Endodermal cell (in vitro differentiated cells): ENCODE measurements at regions not wholly inside any gene's neighbourhood (a gene's known extent, or its start where the extent isn't known, plus 50 kb on each side); places are given as distances from the start of the nearest gene placed in this dataset.

Experiments
- DNase-seq: peaks from one replicate; pipeline ENCODE4 v3.0.0-alpha.2; 2017
- H3K27ac ChIP-seq: 2 replicates; pipeline ENCODE4 v1.5.1; 2013; ENCODE audit warnings: mild to moderate bottlenecking, low read depth, low read length, moderate library complexity
- H3K27me3 ChIP-seq: 2 replicates; pipeline ENCODE4 v1.6.1; 2013; ENCODE audit warnings: mild to moderate bottlenecking, low read length, moderate library complexity; ENCODE audit not compliant: insufficient read depth, control insufficient read depth, poor library complexity, severe bottlenecking
- H3K36me3 ChIP-seq: 2 replicates; pipeline ENCODE4 v1.7.0; 2013; ENCODE audit warnings: mild to moderate bottlenecking, low read length, moderate library complexity; ENCODE audit not compliant: control insufficient read depth, insufficient read depth
- H3K4me1 ChIP-seq: one replicate; pipeline ENCODE4 v1.7.0; 2013; ENCODE audit warnings: low read length; ENCODE audit not compliant: control insufficient read depth, insufficient read depth
- H3K4me3 ChIP-seq: 2 replicates; pipeline ENCODE4 v1.5.1; 2013; ENCODE audit warnings: mild to moderate bottlenecking, low read length, moderate library complexity
- H3K9ac ChIP-seq: 2 replicates; pipeline ENCODE4 v1.6.1; 2013; ENCODE audit warnings: mild to moderate bottlenecking, low read length, moderate library complexity; ENCODE audit not compliant: poor library complexity, severe bottlenecking; ENCODE audit errors: extremely low read depth
- H3K9me3 ChIP-seq: 2 replicates; pipeline ENCODE4 v1.6.1; 2013; ENCODE audit warnings: mild to moderate bottlenecking, low read length, moderate library complexity; ENCODE audit not compliant: control insufficient read depth
- H3K27ac Mint-ChIP-seq: 2 replicates; pipeline ENCODE4 v1.8.0; 2020; ENCODE audit warnings: mixed read lengths
- H3K27me3 Mint-ChIP-seq: 2 replicates; pipeline ENCODE4 v1.8.0; 2021; ENCODE audit warnings: mild to moderate bottlenecking, mixed read lengths; ENCODE audit not compliant: insufficient read depth
- H3K36me3 Mint-ChIP-seq: 2 replicates; pipeline ENCODE4 v1.8.0; 2020; ENCODE audit warnings: low read depth, mixed read lengths
- H3K4me1 Mint-ChIP-seq: 2 replicates; pipeline ENCODE4 v1.8.0; 2020; ENCODE audit warnings: mixed read lengths
- H3K4me3 Mint-ChIP-seq: 2 replicates; pipeline ENCODE4 v1.8.0; 2020; ENCODE audit warnings: mild to moderate bottlenecking, moderate library complexity, mixed read lengths
- H3K9me3 Mint-ChIP-seq: 2 replicates; pipeline ENCODE4 v1.8.0; 2020; ENCODE audit warnings: mild to moderate bottlenecking, mixed read lengths
- CTCF ChIP-seq: fragments of 200-600 bp; sonication (generic); conservative IDR thresholded peaks from 2 replicates; pipeline ENCODE4 v1.5.0; 2021; ENCODE audit warnings: antibody characterized with exemption, mild to moderate bottlenecking
- WGBS, 2 experiments: methylation state at CpG; one replicate each; pipeline versions ENCODE4 v1.1.5 to v1.1.7; 2013; ENCODE audit warnings: missing lambda C conversion rate in 2 of 2, mixed read lengths in 1 of 2; ENCODE audit not compliant: insufficient coverage in 1 of 2, insufficient read length in 1 of 2; 5-methylcytosine and 5-hydroxymethylcytosine counted together

- no peak for TF ChIP-seq CTCF
- no peaks in the 10 kb centered on the region for H3K9me3 ChIP-seq
- WGBS, 2 experiments = 100% methylated on average over 1 of the region's 1 CpG; no CpG with 5 or more reads in 1 of the 2 experiments
- H3K36me3 ChIP-seq = no peaks in the 10 kb centered on the region
- Mint-ChIP-seq H3K36me3 (no peaks in the 10 kb centered on the region), H3K9me3 (no peaks in the 10 kb centered on the region), H3K4me1 (peaks cover 12% of the 10 kb centered on the region), H3K27me3 (no peaks in the 10 kb centered on the region), H3K27ac (no peak overlapping the region), H3K4me3 (no peak overlapping the region)
- no peaks in the 10 kb centered on the region for H3K4me1 ChIP-seq
- H3K27ac ChIP-seq = no peak overlapping the region
- H3K27me3 ChIP-seq = no peaks in the 10 kb centered on the region
- no peak overlapping the region for H3K9ac ChIP-seq
- no peak for DNase-seq
- no peak overlapping the region for H3K4me3 ChIP-seq
These were observed 76.6 kb upstream of the LMO1 start for GRCh38 chr11:8340296-8340695.

- H3K9ac ChIP-seq = no peak overlapping the region
- no peaks in the 10 kb centered on the region for H3K36me3 Mint-ChIP-seq
- WGBS, 2 experiments = 94 to 95% methylated on average over 24 to 25 of the region's 25 CpGs
- peak; percentile 95 for DNase-seq
- H3K9me3 ChIP-seq = no peaks in the 10 kb centered on the region
- H3K4me3 ChIP-seq = no peak overlapping the region
- TF ChIP-seq CTCF = no peak
- H3K4me1 Mint-ChIP-seq = peaks cover 12% of the 10 kb centered on the region
- H3K27ac ChIP-seq = no peak overlapping the region
- H3K4me3 Mint-ChIP-seq = no peak overlapping the region
- no peaks in the 10 kb centered on the region for H3K4me1 ChIP-seq
- no peaks in the 10 kb centered on the region for H3K27me3 ChIP-seq
- no peaks in the 10 kb centered on the region for H3K36me3 ChIP-seq
- no peaks in the 10 kb centered on the region for H3K9me3 Mint-ChIP-seq
- no peaks in the 10 kb centered on the region for H3K27me3 Mint-ChIP-seq
- no peak overlapping the region for H3K27ac Mint-ChIP-seq
These were observed 75.9 kb upstream of the LMO1 start for GRCh38 chr11:8339592-8340022.

- no peaks in the 10 kb centered on the region for H3K36me3 ChIP-seq
- H3K9me3 Mint-ChIP-seq = no peaks in the 10 kb centered on the region
- H3K27ac Mint-ChIP-seq = no peak overlapping the region
- peaks cover 18% of the 10 kb centered on the region for H3K4me1 Mint-ChIP-seq
- peak; percentile 93 for DNase-seq
- H3K4me3 ChIP-seq = no peak overlapping the region
- H3K27me3 Mint-ChIP-seq = no peaks in the 10 kb centered on the region
- H3K4me1 ChIP-seq = no peaks in the 10 kb centered on the region
- peak; percentile 91 for TF ChIP-seq CTCF
- H3K27ac ChIP-seq = no peak overlapping the region
- 58 to 69% methylated on average over 5 to 8 of the region's 8 CpGs for WGBS, 2 experiments
- H3K27me3 ChIP-seq = no peaks in the 10 kb centered on the region
- no peak overlapping the region for H3K4me3 Mint-ChIP-seq
- H3K9ac ChIP-seq = no peak overlapping the region
- no peaks in the 10 kb centered on the region for H3K9me3 ChIP-seq
- no peaks in the 10 kb centered on the region for H3K36me3 Mint-ChIP-seq
These were observed 74.5 kb upstream of the LMO1 start for GRCh38 chr11:8338138-8338537.
